ENCODE measurements at regions not wholly inside any gene's neighbourhood (a gene's known extent, or its start where the extent isn't known, plus 50 kb on each side); places are given as distances from the start of the nearest gene placed in this dataset.

DNA sequence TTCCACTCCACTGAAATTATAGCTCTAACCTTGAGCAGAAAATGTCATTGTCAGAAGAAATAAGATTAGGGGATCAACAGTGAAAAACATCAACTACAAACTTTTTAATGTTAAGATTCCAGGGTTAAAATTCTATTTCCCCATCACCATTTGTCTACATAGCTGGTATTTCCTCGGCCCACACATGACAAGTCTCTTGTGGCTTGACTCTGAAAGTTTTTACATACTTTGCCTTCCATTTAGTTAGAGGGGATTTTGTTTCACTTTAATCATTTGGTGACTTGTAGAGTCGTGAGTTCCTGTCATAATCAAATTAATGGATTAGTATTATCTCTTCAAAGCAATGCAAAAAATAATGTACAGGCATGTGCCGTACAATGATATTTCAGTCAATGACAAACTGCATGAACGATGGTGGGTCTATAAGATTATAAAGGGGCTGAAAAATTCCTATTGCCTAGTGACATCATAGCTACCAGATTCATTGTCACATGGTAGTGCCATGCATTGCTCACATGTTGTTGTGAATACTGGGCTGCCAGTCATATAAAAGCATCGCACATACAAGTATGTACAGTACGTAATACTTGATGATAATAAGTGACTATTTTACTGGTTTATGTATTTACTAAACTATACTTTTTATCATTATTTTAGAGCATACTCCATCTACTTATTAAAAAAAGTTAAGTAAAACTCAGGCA, 72.0 kb downstream of the ING2 start:
- in situ Hi-C loops (cut with MboI) (no loop called here), intact Hi-C loops (cut with micrococcal nuclease) (no loop called here)
- ChIA-PET POLR2A (interaction anchor here (1.7 kb wide), 1 partner anchor 12 kb away, joined by 4 read pairs; no protein-coding TSS in a partner anchor), CTCF (ENCODE audit: low intra/inter-chr PET ratio) (no interaction called here)
- peaks cover 2 to 4% of the 10 kb centered on the region in 2 experiments; a peak in 1 of 5 replicates for H3K4me1 ChIP-seq (replicated peaks in 1 of 2; ENCODE audit: control insufficient read depth in 2 of 2, insufficient read depth in 2 of 2, low read length in 2 of 2)
- no peak overlapping the region for H3K27ac ChIP-seq (ENCODE audit: extremely low read depth, low read depth, low read length)
- no peaks in the 10 kb centered on the region for H3K36me3 ChIP-seq (ENCODE audit: control insufficient read depth, insufficient read depth, low read length)
- 59% methylated on average over 6 of the region's 6 CpGs for WGBS (ENCODE audit: insufficient coverage, low coverage, missing lambda C conversion rate)
- H3K9me3 ChIP-seq (replicated peaks; ENCODE audit: control insufficient read depth, insufficient read depth, low read depth, low read length), result no peaks in the 10 kb centered on the region
- no peak overlapping the region for H3K4me2 ChIP-seq (ENCODE audit: insufficient read depth, low read length)
- FAIRE-seq (no peak), ATAC-seq (no peak), DNase-seq (ENCODE audit: extremely low read depth in 1 of 4, low spot score in 3 of 4) (no peak)
- no peaks in the 10 kb centered on the region for H3K79me2 ChIP-seq (ENCODE audit: control insufficient read depth, insufficient read depth, low read length)
- H3K27me3 ChIP-seq (ENCODE audit: control insufficient read depth in 2 of 2, insufficient read depth in 2 of 2, low read length in 2 of 2), result no peaks in the 10 kb centered on the region
- H2AFZ ChIP-seq (ENCODE audit: low read depth, low read length), result peak overlapping the region; percentile 48
- no peak overlapping the region for H3K9ac ChIP-seq (ENCODE audit: insufficient read depth in 1 of 2, low read depth in 2 of 2, low read length in 2 of 2)
- BruUV-seq (replicated peaks), result no TSS peak
- no peak overlapping the region for H3K4me3 ChIP-seq
- H4K20me1 ChIP-seq (replicated peaks; ENCODE audit: control insufficient read depth, insufficient read depth, low read length), result no peaks in the 10 kb centered on the region
- H3K9me1 ChIP-seq (ENCODE audit: control insufficient read depth, insufficient read depth, low read length), result no peaks in the 10 kb centered on the region
- TF ChIP-seq RBM25 (IDR thresholded peaks at IDR 0.05; ENCODE audit: low read depth, low read length, severe bottlenecking), result no peak
- TF ChIP-seq ZKSCAN8 (CRISPR knock-in tag; IDR thresholded peaks at IDR 0.05), result no peak
- no peak for TF ChIP-seq STAT5A (IDR thresholded peaks at IDR 0.05; ENCODE audit: borderline replicate concordance, low read length)
- TF ChIP-seq FOXK2 (conservative IDR thresholded peaks at IDR 0.05 in 1 of 2, IDR thresholded peaks at IDR 0.05 in 1 of 2; ENCODE audit: low read depth in 2 of 2), result no peak
- no peak for TF ChIP-seq BCL6 (CRISPR knock-in tag; IDR thresholded peaks at IDR 0.05)
- TF ChIP-seq, protein P1, sequence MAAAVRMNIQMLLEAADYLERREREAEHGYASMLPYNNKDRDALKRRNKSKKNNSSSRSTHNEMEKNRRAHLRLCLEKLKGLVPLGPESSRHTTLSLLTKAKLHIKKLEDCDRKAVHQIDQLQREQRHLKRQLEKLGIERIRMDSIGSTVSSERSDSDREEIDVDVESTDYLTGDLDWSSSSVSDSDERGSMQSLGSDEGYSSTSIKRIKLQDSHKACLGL (CRISPR knock-in tag; IDR thresholded peaks at IDR 0.05; ENCODE audit: borderline replicate concordance, poor library complexity, severe bottlenecking), result no peak
- TF ChIP-seq, protein P2, sequence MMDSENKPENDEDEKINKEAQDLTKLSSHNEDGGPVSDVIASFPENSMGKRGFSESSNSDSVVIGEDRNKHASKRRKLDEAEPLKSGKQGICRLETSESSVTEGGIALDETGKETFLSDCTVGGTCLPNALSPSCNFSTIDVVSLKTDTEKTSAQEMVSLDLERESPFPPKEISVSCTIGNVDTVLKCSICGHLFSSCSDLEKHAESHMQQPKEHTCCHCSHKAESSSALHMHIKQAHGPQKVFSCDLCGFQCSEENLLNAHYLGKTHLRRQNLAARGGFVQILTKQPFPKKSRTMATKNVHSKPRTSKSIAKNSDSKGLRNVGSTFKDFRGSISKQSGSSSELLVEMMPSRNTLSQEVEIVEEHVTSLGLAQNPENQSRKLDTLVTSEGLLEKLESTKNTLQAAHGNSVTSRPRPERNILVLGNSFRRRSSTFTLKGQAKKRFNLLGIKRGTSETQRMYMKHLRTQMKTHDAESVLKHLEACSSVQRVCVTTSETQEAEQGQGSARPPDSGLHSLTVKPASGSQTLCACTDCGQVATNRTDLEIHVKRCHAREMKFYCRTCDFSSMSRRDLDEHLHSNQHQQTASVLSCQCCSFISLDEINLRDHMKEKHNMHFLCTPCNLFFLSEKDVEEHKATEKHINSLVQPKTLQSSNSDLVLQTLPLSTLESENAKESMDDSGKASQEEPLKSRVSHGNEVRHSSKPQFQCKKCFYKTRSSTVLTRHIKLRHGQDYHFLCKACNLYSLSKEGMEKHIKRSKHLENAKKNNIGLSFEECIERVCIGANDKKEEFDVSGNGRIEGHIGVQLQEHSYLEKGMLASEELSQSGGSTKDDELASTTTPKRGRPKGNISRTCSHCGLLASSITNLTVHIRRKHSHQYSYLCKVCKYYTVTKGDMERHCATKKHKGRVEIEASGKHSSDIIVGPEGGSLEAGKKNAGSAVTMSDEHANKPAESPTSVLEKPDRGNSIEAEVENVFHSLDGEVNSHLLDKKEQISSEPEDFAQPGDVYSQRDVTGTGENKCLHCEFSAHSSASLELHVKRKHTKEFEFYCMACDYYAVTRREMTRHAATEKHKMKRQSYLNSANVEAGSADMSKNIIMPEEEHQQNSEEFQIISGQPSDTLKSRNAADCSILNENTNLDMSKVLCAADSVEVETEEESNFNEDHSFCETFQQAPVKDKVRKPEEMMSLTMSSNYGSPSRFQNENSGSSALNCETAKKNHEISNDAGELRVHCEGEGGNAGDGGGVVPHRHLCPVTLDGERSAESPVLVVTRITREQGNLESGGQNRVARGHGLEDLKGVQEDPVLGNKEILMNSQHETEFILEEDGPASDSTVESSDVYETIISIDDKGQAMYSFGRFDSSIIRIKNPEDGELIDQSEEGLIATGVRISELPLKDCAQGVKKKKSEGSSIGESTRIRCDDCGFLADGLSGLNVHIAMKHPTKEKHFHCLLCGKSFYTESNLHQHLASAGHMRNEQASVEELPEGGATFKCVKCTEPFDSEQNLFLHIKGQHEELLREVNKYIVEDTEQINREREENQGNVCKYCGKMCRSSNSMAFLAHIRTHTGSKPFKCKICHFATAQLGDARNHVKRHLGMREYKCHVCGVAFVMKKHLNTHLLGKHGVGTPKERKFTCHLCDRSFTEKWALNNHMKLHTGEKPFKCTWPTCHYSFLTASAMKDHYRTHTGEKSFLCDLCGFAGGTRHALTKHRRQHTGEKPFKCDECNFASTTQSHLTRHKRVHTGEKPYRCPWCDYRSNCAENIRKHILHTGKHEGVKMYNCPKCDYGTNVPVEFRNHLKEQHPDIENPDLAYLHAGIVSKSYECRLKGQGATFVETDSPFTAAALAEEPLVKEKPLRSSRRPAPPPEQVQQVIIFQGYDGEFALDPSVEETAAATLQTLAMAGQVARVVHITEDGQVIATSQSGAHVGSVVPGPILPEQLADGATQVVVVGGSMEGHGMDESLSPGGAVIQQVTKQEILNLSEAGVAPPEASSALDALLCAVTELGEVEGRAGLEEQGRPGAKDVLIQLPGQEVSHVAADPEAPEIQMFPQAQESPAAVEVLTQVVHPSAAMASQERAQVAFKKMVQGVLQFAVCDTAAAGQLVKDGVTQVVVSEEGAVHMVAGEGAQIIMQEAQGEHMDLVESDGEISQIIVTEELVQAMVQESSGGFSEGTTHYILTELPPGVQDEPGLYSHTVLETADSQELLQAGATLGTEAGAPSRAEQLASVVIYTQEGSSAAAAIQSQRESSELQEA (IDR thresholded peaks at IDR 0.05; ENCODE audit: low read depth), result no peak
- TF ChIP-seq XRCC3 (IDR thresholded peaks at IDR 0.05), result no peak
- no peak for TF ChIP-seq SMAD1 (IDR thresholded peaks at IDR 0.05; ENCODE audit: low read depth, low read length, partially characterized antibody)
- no peak for TF ChIP-seq EGR1 (conservative IDR thresholded peaks at IDR 0.05)
- TF ChIP-seq ZNF316 (IDR thresholded peaks at IDR 0.05), result no peak
- TF ChIP-seq, protein P3, sequence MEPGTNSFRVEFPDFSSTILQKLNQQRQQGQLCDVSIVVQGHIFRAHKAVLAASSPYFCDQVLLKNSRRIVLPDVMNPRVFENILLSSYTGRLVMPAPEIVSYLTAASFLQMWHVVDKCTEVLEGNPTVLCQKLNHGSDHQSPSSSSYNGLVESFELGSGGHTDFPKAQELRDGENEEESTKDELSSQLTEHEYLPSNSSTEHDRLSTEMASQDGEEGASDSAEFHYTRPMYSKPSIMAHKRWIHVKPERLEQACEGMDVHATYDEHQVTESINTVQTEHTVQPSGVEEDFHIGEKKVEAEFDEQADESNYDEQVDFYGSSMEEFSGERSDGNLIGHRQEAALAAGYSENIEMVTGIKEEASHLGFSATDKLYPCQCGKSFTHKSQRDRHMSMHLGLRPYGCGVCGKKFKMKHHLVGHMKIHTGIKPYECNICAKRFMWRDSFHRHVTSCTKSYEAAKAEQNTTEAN (CRISPR knock-in tag; IDR thresholded peaks at IDR 0.05), result no peak
- no peak for TF ChIP-seq ZNF780A (CRISPR knock-in tag; IDR thresholded peaks at IDR 0.05)
- TF ChIP-seq ATF7 (IDR thresholded peaks at IDR 0.05), result no peak
